GM19239 (cell line): ENCODE measurements at regions not wholly inside any gene's neighbourhood (a gene's known extent, or its start where the extent isn't known, plus 50 kb on each side); places are given as distances from the start of the nearest gene placed in this dataset.

Experiments
- DNase-seq: peaks from one replicate; pipeline ENCODE4 v3.0.0; 2011; ENCODE audit warnings: low spot score; ENCODE audit not compliant: insufficient read length
- FAIRE-seq: peaks from 2 replicates; lab custom pipeline; 2011; peaks lifted over from hg19 to GRCh38; lab: Jason Lieb, UNC

DNA sequence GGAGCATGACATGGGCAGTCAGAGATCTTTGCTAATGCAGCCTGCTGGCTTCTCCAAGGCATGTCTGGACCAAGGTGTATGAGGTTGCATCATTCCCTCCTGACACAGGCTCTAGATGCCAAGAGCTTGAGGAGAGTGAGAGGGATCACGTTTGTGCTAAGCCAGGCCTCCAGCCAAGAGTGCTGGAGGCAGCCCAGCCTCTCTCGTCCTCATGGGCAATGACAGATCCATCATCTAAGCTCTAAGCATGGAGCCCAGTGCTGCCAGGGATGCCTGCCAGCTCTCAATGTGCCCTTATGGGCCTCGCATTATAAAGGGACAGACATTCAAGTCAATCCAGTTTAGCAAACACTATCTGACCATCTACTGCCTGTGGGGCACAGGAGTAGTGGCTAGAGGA, 136.3 kb upstream of the VSTM2B start:
- FAIRE-seq: no peak

GRCh38 chr19:29390742-29391141, 135.1 kb upstream of the VSTM2B start:
- FAIRE-seq: no peak

More for the DNA sequence above, 136.3 kb upstream of the VSTM2B start:
- DNase-seq: no peak

DNA sequence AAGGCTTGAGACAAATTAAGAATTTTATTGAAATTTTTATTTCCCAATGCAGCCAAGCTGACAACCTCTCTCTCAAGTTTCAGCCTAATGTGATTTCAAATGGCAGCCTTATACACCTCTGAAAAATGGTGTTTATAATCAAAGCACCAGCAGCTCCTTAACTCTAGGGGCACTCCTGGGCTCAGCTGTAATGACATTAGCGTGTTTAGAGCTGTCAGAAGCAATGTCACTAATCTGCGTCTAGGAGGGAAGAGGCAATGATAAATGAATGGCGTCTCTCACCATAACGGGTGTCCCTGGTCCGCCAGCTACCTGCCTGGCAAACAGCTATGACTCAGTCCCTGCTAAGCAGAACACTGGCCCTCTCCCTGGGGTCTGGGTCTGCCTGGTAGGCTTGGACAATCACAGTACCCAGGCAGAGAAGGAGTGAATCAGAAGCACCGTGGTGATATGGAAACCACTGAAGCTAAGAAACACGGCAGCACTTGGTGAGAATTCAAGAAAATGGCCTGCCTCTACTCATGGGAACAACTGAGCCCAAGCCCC, 131.8 kb upstream of the VSTM2B start:
- no peak for DNase-seq
- no peak for FAIRE-seq

More at GRCh38 chr19:29390742-29391141, 135.1 kb upstream of the VSTM2B start:
- no peak for DNase-seq

DNA sequence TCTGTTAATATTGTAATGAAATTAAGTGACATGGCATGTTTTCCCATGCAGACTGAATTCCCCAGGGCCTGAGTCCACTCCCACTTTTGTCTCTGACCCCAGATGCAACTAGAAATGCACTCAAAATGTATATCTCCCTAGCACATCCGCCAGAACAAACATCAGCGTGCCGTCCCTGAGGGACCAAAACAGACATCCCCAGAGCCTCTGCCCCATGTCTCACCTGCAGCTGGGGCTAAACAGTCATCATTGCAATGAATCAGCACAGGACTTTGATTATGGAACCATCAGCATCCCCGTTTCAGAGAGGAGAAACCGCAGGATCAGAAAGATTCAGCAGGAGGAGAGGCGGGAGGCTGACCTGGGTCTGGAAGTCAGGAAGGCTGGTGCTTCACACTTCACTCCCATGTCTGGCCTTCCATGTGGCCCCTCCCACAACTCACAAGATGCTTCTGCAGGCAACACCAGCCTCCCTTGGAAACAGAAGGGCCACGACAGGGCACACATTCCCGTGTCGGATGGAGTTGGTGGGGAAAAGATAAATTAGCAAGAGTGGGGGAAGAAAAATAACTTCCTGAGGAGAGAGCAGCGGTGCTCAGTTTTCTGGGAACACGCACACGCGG, 130.6 kb upstream of the VSTM2B start:
- FAIRE-seq: no peak
- no peak for DNase-seq

DNA sequence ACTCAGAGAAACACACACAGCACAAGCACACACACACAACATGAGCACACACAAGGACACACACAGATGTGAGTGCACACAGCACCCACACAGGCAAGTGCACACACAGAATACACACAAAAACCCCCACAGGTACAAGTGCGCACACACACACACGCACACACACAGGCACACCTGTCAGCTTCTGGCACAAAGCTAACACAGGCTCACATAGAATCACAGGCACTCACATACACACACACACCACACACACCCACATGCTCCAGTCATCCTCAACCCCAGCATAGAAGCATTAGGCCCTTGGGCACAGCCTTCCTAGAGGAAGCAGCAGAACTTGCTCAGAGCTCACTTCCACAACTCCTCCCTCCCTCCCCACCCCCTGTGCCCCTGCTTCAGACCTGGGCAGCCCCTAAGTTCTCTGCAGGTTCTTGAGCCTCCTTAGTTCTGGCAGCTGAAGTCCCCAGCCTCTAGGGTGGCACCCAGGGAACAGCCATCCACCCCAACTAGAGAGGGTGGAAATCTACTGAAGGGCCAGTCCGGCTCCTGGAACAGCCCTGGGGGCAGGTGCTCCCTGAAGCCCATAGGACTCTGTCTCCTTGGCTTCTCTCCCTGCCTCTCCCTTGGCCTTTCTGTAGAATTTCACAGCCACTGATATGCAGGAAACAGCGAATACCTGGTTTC, 129.9 kb upstream of the VSTM2B start:
- FAIRE-seq (no peak), DNase-seq (no peak)

DNA sequence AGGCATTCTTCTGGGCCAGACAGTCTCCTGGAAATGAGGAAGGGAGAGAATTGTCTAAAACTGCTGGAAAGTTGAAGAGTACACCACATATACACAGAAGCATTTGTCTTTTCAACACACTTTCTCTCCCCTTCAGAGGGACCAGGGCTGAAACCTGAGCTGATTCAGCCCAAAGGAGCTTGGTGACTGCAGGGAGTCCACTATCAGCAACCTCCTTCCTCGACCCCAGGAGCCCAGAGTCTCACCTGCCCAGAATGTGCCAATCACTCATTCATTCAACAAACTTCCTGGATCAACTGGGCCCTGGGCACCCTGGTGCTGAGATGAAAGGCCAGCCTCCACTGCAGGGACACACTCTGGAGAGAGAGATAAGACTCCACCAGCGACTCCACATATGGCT, 128.9 kb upstream of the VSTM2B start:
- no peak for FAIRE-seq
- no peak for DNase-seq

GRCh38 chr19:29397748-29398147, 128.0 kb upstream of the VSTM2B start:
- FAIRE-seq (no peak), DNase-seq (no peak)

DNA sequence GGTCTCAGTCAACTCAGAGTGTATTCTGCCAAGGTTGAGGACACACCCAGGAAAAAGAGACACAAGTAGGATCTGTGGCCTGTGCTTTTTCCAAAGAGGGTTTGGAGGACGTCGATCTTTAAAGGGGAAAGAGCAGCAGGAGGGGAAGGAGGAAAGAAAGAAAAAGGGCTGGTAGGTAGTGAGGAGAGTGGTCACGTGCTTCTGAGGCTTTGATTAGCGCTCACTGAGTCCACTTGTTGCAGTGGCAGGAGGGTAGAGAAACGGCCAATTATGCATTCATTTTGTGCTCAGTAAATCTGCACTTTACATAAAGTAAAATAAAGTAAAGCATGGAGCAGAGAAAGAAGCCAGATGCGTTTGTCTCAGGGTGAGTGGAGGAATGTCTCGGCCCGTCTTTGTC, 126.0 kb upstream of the VSTM2B start:
- FAIRE-seq (no peak), DNase-seq (no peak)

GRCh38 chr19:29400917-29401711, 124.7 kb upstream of the VSTM2B start:
- DNase-seq (no peak), FAIRE-seq (no peak)

- FAIRE-seq (no peak), DNase-seq (no peak)
Measured at GRCh38 chr19:29401712-29402421, 123.9 kb upstream of the VSTM2B start.

GRCh38 chr19:29402563-29402962, 123.2 kb upstream of the VSTM2B start:
- DNase-seq: no peak
- no peak for FAIRE-seq

GRCh38 chr19:29404015-29404414, 121.8 kb upstream of the VSTM2B start:
- DNase-seq (no peak), FAIRE-seq (no peak)

- DNase-seq (no peak), FAIRE-seq (no peak)
Measured at GRCh38 chr19:29404951-29405727, 120.7 kb upstream of the VSTM2B start.

- no peak for DNase-seq
- no peak for FAIRE-seq
Measured at GRCh38 chr19:29405728-29405995, 120.1 kb upstream of the VSTM2B start.

DNA sequence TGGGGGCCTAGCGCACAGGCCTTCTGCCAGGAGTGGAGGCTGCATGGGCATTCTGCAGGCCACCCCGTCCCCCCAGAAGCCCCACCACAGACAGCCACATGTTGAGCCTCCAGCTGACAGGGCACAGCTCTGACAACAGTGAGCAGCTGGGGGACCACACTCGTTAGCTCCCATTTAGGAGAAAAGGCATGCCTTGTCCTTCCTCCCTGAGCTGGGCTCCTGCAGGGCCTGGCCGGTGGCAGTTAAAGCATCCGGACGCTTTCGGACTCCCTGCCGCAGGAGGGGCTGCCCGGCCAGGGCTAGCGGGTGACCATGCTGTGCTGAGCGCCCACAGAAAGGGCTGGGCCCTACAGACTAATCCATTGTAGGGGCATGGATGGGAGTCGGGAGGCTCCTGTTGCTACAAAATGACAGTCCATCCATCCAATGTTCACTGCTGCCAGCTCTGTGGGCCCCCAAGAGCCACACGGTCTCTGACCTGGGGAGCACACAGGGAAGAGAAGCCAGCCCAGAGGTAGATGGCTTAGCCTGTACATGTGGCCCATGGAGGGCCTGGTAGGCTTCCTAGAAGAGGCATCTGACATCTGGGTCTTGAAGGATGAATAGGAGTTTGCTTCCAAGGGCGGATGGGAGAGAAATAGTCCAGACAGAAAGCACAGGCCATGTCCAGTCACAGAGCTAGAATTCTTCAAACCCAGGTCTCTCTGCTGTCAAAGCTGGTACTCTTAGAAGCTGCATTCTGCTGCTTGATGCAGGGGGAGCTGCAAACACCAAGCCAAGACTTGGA, 116.5 kb upstream of the VSTM2B start:
- DNase-seq: no peak
- no peak for FAIRE-seq

DNA sequence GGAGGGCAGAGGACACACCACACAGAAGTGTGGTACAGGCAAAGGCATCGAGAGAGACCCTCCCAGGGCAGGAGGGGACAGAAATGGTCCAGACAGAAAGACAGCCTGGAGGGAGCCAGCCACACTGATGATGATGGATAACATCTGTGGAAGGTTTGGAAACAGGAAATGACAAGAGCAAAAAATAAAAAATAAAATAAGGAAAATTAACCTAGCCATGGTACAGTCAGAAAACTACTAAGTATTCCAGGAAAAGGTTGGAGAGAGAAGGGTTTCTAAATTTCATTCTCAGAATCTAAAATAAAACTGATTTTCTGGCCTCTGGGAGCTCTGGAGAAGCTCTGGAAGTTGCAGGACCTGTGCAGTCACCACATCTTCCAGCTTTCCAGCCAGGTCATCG, 115.2 kb upstream of the VSTM2B start:
- no peak for FAIRE-seq
- no peak for DNase-seq

DNA sequence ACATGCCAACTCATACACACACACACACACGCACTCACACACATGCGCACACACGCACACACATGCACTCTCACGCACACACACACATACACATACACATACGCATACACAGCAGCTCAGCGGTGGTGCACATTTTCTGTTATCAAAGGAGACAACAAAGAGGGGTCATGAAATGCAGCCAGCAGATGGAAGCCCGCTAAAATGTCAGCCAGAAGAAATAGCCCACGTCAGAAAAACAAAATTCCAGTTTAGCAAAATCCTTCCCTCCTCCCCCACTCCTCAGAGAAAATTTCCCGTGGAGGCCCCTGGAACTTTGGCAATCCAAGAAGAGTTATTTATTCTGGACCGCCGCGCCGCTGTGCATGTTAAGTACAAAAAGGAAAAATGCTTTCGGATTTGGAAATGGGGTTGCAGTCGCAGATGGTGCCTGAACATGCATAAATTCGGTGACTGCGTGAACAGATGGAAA, 114.6 kb upstream of the VSTM2B start:
- no peak for FAIRE-seq
- DNase-seq: no peak

- DNase-seq (no peak), FAIRE-seq (no peak)
Measured at GRCh38 chr19:29413435-29413834, 112.4 kb upstream of the VSTM2B start.

DNA sequence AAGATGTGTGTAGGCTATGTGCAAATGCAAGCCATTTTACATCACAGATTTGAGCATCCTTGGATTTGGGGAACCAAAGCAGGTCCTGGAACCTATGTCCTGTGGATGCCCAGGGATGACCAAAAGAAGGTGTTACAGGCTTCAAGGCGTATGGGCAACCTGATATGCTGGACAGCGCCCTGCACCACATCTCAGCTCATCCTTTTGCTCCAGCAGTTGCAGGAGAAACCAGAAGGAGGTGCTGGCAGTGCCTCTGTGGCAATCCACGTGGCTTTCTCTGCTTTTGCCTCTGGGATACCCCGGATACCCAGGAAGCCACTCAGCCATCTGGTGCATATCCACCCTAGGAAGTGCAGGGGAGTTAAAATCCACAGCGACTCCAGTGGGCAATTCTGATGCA, 110.3 kb upstream of the VSTM2B start:
- no peak for FAIRE-seq
- DNase-seq: no peak
